ENCODE measurements at regions not wholly inside any gene's neighbourhood (a gene's known extent, or its start where the extent isn't known, plus 50 kb on each side); places are given as distances from the start of the nearest gene placed in this dataset.

DNA sequence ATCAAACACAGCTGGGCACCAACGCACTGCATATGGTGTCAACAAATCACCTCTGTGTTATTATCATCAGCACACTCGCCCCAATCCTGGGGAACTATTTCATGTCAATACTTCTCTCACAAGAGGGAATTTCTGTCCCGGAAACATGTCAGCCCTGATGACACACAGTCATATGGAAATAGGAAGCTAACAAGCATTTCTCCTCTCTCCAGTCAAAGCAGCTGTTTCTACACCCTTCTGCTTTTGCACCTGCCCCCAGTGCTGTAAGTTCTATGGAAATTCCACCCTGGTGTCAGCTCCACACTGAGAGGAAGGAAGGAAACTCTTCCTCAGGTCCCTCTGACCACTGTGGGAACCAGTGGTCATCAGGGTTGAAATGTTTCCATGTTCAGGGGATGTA, 447.6 kb upstream of the ID2 start:
- no peak for ATAC-seq
- TF ChIP-seq ZNF274 (IDR thresholded peaks at IDR 0.05; ENCODE audit: low read depth, low read length) (no peak), POLR2AphosphoS5 (IDR thresholded peaks at IDR 0.05; ENCODE audit: low read depth, low read length) (no peak)
- no peak overlapping the region for H3K27ac ChIP-seq (ENCODE audit: low read depth, low read length)
- H3K4me1 ChIP-seq (ENCODE audit: control insufficient read depth in 1 of 2, insufficient read depth in 2 of 2, low read length in 2 of 2) = peaks cover 2 to 8% of the 10 kb centered on the region in 2 experiments; a peak in 3 of 4 replicates
- no TSS peak for BruUV-seq (replicated peaks)
- H3K9me3 ChIP-seq (ENCODE audit: control insufficient read depth in 1 of 2, insufficient read depth in 1 of 2, low read depth in 1 of 2, low read length in 2 of 2) = no peaks in the 10 kb centered on the region
- H3K9ac ChIP-seq (ENCODE audit: low read length) = no peak overlapping the region
- H3K79me2 ChIP-seq (ENCODE audit: insufficient read depth, low read length) = no peaks in the 10 kb centered on the region
- intact Hi-C loops (cut with micrococcal nuclease) = no loop called here
- no peaks in the 10 kb centered on the region for H4K20me1 ChIP-seq (ENCODE audit: insufficient read depth)
- ChIA-PET RAD21 (ENCODE audit: low non-redundant PET in 1 of 2, low total read pairs in 2 of 2, uncharacterized antibody in 2 of 2, unreplicated experiment in 2 of 2) (no interaction called here), POLR2A (no interaction called here), CTCF (no interaction called here)
- no peak overlapping the region for H2AFZ ChIP-seq (ENCODE audit: low read depth, low read length, poor library complexity, severe bottlenecking)
- H3K9me2 ChIP-seq (ENCODE audit: insufficient read depth) = no peaks in the 10 kb centered on the region
- DNase-seq (ENCODE audit: low read depth, low spot score) = no peak
- 0 out of 2 replicates have a peak, but pooled peaks cover 4% of the 10 kb centered on the region for H3K27me3 ChIP-seq (ENCODE audit: insufficient read depth, low read length)
- no peak overlapping the region for H3K4me2 ChIP-seq (ENCODE audit: low read length)
- no peaks in the 10 kb centered on the region for H3K36me3 ChIP-seq (ENCODE audit: control insufficient read depth in 1 of 2, insufficient read depth in 2 of 2, low read length in 2 of 2)
- no peak overlapping the region for H3K4me3 ChIP-seq (replicated peaks in 1 of 2; ENCODE audit: low read depth in 1 of 2, low read length in 2 of 2)

GRCh38 chr2:8234757-8235374, 447.0 kb upstream of the ID2 start:
- Histone ChIP-seq H3K4me2 (ENCODE audit: low read length) (no peak overlapping the region), H3K4me3 (replicated peaks in 1 of 2; ENCODE audit: low read depth in 1 of 2, low read length in 2 of 2) (no peak overlapping the region), H3K27me3 (ENCODE audit: insufficient read depth, low read length) (0 out of 2 replicates have a peak, but pooled peaks cover 4% of the 10 kb centered on the region), H3K27ac (ENCODE audit: low read depth, low read length) (no peak overlapping the region), H3K4me1 (ENCODE audit: control insufficient read depth in 1 of 2, insufficient read depth in 2 of 2, low read length in 2 of 2) (peaks cover 0 to 2% of the 10 kb centered on the region in 2 experiments; a peak in 3 of 4 replicates), H3K9me3 (ENCODE audit: control insufficient read depth in 1 of 2, insufficient read depth in 1 of 2, low read depth in 1 of 2, low read length in 2 of 2) (no peaks in the 10 kb centered on the region), H3K36me3 (ENCODE audit: control insufficient read depth in 1 of 2, insufficient read depth in 2 of 2, low read length in 2 of 2) (no peaks in the 10 kb centered on the region), H4K20me1 (ENCODE audit: insufficient read depth) (no peaks in the 10 kb centered on the region), H3K9ac (ENCODE audit: low read length) (no peak overlapping the region), H2AFZ (ENCODE audit: low read depth, low read length, poor library complexity, severe bottlenecking) (no peak overlapping the region), H3K9me2 (ENCODE audit: insufficient read depth) (no peaks in the 10 kb centered on the region), H3K79me2 (ENCODE audit: insufficient read depth, low read length) (no peaks in the 10 kb centered on the region)
- intact Hi-C loops (cut with micrococcal nuclease) = no loop called here
- no peak for DNase-seq (ENCODE audit: low read depth, low spot score)
- no peak for TF ChIP-seq CEBPB (IDR thresholded peaks at IDR 0.05; ENCODE audit: low read depth)
- TF ChIP-seq TCF7L2 (IDR thresholded peaks at IDR 0.05; ENCODE audit: borderline replicate concordance, extremely low read depth, insufficient read depth, insufficient read length) = no peak
- TF ChIP-seq YY1 (IDR thresholded peaks at IDR 0.05; ENCODE audit: extremely low read depth, insufficient replicate concordance, low read depth, low read length) = no peak
- no peak for TF ChIP-seq EGR1 (IDR thresholded peaks at IDR 0.05; ENCODE audit: low read depth)
- no peak for TF ChIP-seq SRF (IDR thresholded peaks at IDR 0.05; ENCODE audit: low read depth)
- ChIA-PET RAD21 (ENCODE audit: low non-redundant PET in 1 of 2, low total read pairs in 2 of 2, uncharacterized antibody in 2 of 2, unreplicated experiment in 2 of 2) (no interaction called here), CTCF (no interaction called here), POLR2A (no interaction called here)
- ATAC-seq = no peak
- no TSS peak for BruUV-seq (replicated peaks)
